A549 (cell line): ENCODE measurements at regions not wholly inside any gene's neighbourhood (a gene's known extent, or its start where the extent isn't known, plus 50 kb on each side); places are given as distances from the start of the nearest gene placed in this dataset.

Source experiments
- ATAC-seq, 2 experiments: fragments of 200-7000 bp in 1 of 2; fragments of >200 bp in 1 of 2; cut with Nextera tagmentation in 1 of 2; cut with Tn5 transposase in 1 of 2; 3 replicates each; pipeline versions ENCODE4 v1.8.0 to v1.9.1; 2018 to 2020; ENCODE audit warnings: mild to moderate bottlenecking in 1 of 2, moderate library complexity in 1 of 2
- CTCF ChIA-PET: fragments of 300-600 bp; sonication (Branson Sonifier 250); formaldehyde crosslinking; extraction: SDS; loops from one replicate; lab custom pipeline; 2021; ENCODE audit warnings: antibody characterized with exemption, inconsistent platforms; lab: Yijun Ruan, JAX
- POLR2A ChIA-PET: fragments of 350-600 bp; formaldehyde crosslinking; extraction: SDS; loops from one replicate; lab custom pipeline; 2021; ENCODE audit warnings: antibody characterized with exemption, inconsistent platforms; lab: Yijun Ruan, JAX
- DNase-seq, 2 experiments: peaks; one replicate each; pipeline versions ENCODE4 v3.0.0 to v3.0.0-alpha.2; 2011 to 2016; ENCODE audit warnings: low read depth in 1 of 2, low spot score in 1 of 2
- FAIRE-seq: peaks from 2 replicates; lab custom pipeline; 2011; peaks lifted over from hg19 to GRCh38; lab: Jason Lieb, UNC
- H3K27ac ChIP-seq, 2 experiments: fragments of >200 bp; sonication (Bioruptor Twin); formaldehyde crosslinking; 3 replicates each; pipeline ENCODE4 v1.5.1; 2016 to 2017
- H3K4me1 ChIP-seq: fragments of >200 bp; sonication (Bioruptor Twin); formaldehyde crosslinking; 3 replicates; pipeline ENCODE4 v1.6.1; 2016
- H3K4me2 ChIP-seq: fragments of >200 bp; sonication (Bioruptor Twin); formaldehyde crosslinking; 3 replicates; pipeline ENCODE4 v1.6.1; 2016
- H3K4me3 ChIP-seq: fragments of >200 bp; sonication (Bioruptor Twin); formaldehyde crosslinking; 3 replicates; pipeline ENCODE4 v1.5.1; 2016
- H3K9me3 ChIP-seq: fragments of >200 bp; sonication (Bioruptor Twin); formaldehyde crosslinking; 3 replicates; pipeline ENCODE4 v1.6.1; 2016
- BCL3 ChIP-seq: fragments of >200 bp; sonication (Bioruptor Twin); formaldehyde crosslinking; IDR thresholded peaks from 3 replicates; pipeline ENCODE4 v1.6.1; 2016
- EHF ChIP-seq: fragments of 250-450 bp; sonication (Bioruptor Pico); IDR thresholded peaks from 2 replicates; pipeline ENCODE4 v1.5.0; 2020; ENCODE audit warnings: mild to moderate bottlenecking
- EHMT2 ChIP-seq: fragments of 200-600 bp; sonication (generic); IDR thresholded peaks from 2 replicates; pipeline ENCODE4 v1.6.1; 2016; ENCODE audit warnings: antibody characterized with exemption, low read depth, mild to moderate bottlenecking, moderate library complexity
- EP300 ChIP-seq, 2 experiments: fragments of >200 bp; sonication (Bioruptor Twin); formaldehyde crosslinking; IDR thresholded peaks; 2 replicates in 1 of 2; 3 replicates in 1 of 2; pipeline ENCODE4 v1.6.1; 2016 to 2017
- ESRRA ChIP-seq: fragments of 150-350 bp; IDR thresholded peaks from 2 replicates; pipeline ENCODE4 v1.6.1; 2014; ENCODE audit warnings: mild to moderate bottlenecking, low read length, borderline replicate concordance
- FOSB ChIP-seq: fragments of 250-450 bp; sonication (Bioruptor Pico); IDR thresholded peaks from 2 replicates; pipeline ENCODE4 v1.5.0; 2020; ENCODE audit warnings: mild to moderate bottlenecking, moderate library complexity
- FOXS1 ChIP-seq: fragments of 250-450 bp; sonication (Bioruptor Pico); IDR thresholded peaks from 2 replicates; pipeline ENCODE4 v1.5.0; 2020; ENCODE audit warnings: mild to moderate bottlenecking, moderate library complexity
- GATA3 ChIP-seq: IDR thresholded peaks from 2 replicates; pipeline ENCODE4 v1.6.1; 2012; ENCODE audit warnings: borderline replicate concordance
- HEYL ChIP-seq: fragments of 250-450 bp; sonication (Bioruptor Pico); IDR thresholded peaks from 2 replicates; pipeline ENCODE4 v1.8.0; 2021; ENCODE audit warnings: mild to moderate bottlenecking, moderate library complexity
- HOXA7 ChIP-seq: fragments of 250-450 bp; sonication (Bioruptor Pico); IDR thresholded peaks from 2 replicates; pipeline ENCODE4 v1.5.0; 2020; ENCODE audit warnings: mild to moderate bottlenecking, moderate library complexity
- JUN ChIP-seq, 2 experiments: fragments of >200 bp; sonication (Bioruptor Twin); formaldehyde crosslinking; IDR thresholded peaks; 2 replicates in 1 of 2; 3 replicates in 1 of 2; pipeline ENCODE4 v1.6.1; 2016 to 2017
- JUNB ChIP-seq: fragments of >200 bp; sonication (Bioruptor Twin); formaldehyde crosslinking; IDR thresholded peaks from 2 replicates; pipeline ENCODE4 v1.6.1; 2016
- KDM1A ChIP-seq: fragments of 200-600 bp; sonication (generic); IDR thresholded peaks from 2 replicates; pipeline ENCODE4 v1.6.1; 2016; ENCODE audit warnings: low read depth, mild to moderate bottlenecking
- MAFK ChIP-seq: fragments of 450-650 bp; IDR thresholded peaks from 2 replicates; pipeline ENCODE4 v1.6.1; 2014; ENCODE audit not compliant: partially characterized antibody
- MYC ChIP-seq: IDR thresholded peaks from 2 replicates; pipeline ENCODE4 v1.6.1; 2012; ENCODE audit warnings: mild to moderate bottlenecking, inconsistent platforms, low read length, improper control_type of control experiment, borderline replicate concordance
- NFE2L2 ChIP-seq: fragments of 150-350 bp; conservative IDR thresholded peaks from 2 replicates; pipeline ENCODE4 v1.6.1; 2014; ENCODE audit warnings: low read length
- PHF8 ChIP-seq: fragments of 200-600 bp; sonication (generic); IDR thresholded peaks from 2 replicates; pipeline ENCODE4 v1.6.1; 2016; ENCODE audit warnings: low read depth, mild to moderate bottlenecking, antibody characterized with exemption, moderate library complexity, borderline replicate concordance
- POLR2A ChIP-seq: IDR thresholded peaks from 2 replicates; pipeline ENCODE4 v1.6.1; 2012; ENCODE audit warnings: mild to moderate bottlenecking, low read length
- RAD21 ChIP-seq, 2 experiments: fragments of >200 bp in 1 of 2; sonication (Bioruptor Twin) in 1 of 2; formaldehyde crosslinking in 1 of 2; IDR thresholded peaks in 1 of 2; conservative IDR thresholded peaks in 1 of 2; 2 replicates in 1 of 2; 3 replicates in 1 of 2; pipeline ENCODE4 v1.6.1; 2012 to 2018; ENCODE audit warnings: inconsistent platforms in 1 of 2
- SMC3 ChIP-seq: fragments of >200 bp; sonication (Bioruptor Twin); formaldehyde crosslinking; IDR thresholded peaks from 3 replicates; pipeline ENCODE4 v1.6.1; 2018; ENCODE audit warnings: inconsistent platforms
- SREBF2 ChIP-seq: fragments of 450-650 bp; IDR thresholded peaks from 2 replicates; pipeline ENCODE4 v1.6.1; 2014; ENCODE audit warnings: mild to moderate bottlenecking, moderate library complexity
- TP53 ChIP-seq: fragments of 250-450 bp; sonication (Bioruptor Pico); IDR thresholded peaks from 2 replicates; pipeline ENCODE4 v1.5.0; 2021; ENCODE audit warnings: mild to moderate bottlenecking, moderate library complexity
- ZNF302 ChIP-seq: fragments of 250-450 bp; sonication (Bioruptor Pico); IDR thresholded peaks from 2 replicates; pipeline ENCODE4 v1.9.0; 2021; ENCODE audit warnings: inconsistent platforms, mild to moderate bottlenecking, moderate library complexity
- WGBS: methylation state at CpG from one replicate; pipeline ENCODE4 v1.1.6; 2017; ENCODE audit errors: missing lambda C conversion rate; 5-methylcytosine and 5-hydroxymethylcytosine counted together
- TF ChIP-seq, protein P1 (sequence below): IDR thresholded peaks from 2 replicates; pipeline ENCODE4 v1.6.1; 2012
- TF ChIP-seq, protein P2 (sequence below): IDR thresholded peaks from 2 replicates; pipeline ENCODE4 v1.6.1; 2012
- TF ChIP-seq, protein P3 (sequence below): fragments of >200 bp; sonication (Bioruptor Twin); formaldehyde crosslinking; IDR thresholded peaks from 2 replicates; pipeline ENCODE4 v1.6.1; 2016
- TF ChIP-seq, protein P4 (sequence below): IDR thresholded peaks from 2 replicates; pipeline ENCODE4 v1.6.1; 2012; ENCODE audit warnings: low read depth, borderline replicate concordance

- TF ChIP-seq PHF8 (no peak), FOSB (no peak), EHMT2 (no peak), HEYL (CRISPR knock-in tag) (no peak), JUNB (no peak), HOXA7 (CRISPR knock-in tag) (no peak), NFE2L2 (no peak), TP53 (CRISPR knock-in tag) (no peak), KDM1A (no peak)
- TF ChIP-seq, protein P1, sequence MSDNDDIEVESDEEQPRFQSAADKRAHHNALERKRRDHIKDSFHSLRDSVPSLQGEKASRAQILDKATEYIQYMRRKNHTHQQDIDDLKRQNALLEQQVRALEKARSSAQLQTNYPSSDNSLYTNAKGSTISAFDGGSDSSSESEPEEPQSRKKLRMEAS = no peak
- TF ChIP-seq, all 56 proteins: peak for 0
- Histone ChIP-seq H3K4me1 (no peaks in the 10 kb centered on the region), H3K4me3 (no peak overlapping the region), H3K9me3 (no peaks in the 10 kb centered on the region), H3K4me2 (no peak overlapping the region), H3K27ac (no peak overlapping the region)
- 15% methylated on average over 5 of the region's 5 CpGs for WGBS
- POLR2A ChIA-PET = no interaction called here
- FAIRE-seq (no peak), DNase-seq (no peak), ATAC-seq (no peak)
- CTCF ChIA-PET = interaction anchor here (0.6 to 1.0 kb wide), 2 partner anchors 9 to 535 kb away, joined by 3 read pairs; no protein-coding TSS in a partner anchor
Observed at GRCh38 chr7:42475082-42475481, 238.1 kb upstream of the GLI3 start.

DNA sequence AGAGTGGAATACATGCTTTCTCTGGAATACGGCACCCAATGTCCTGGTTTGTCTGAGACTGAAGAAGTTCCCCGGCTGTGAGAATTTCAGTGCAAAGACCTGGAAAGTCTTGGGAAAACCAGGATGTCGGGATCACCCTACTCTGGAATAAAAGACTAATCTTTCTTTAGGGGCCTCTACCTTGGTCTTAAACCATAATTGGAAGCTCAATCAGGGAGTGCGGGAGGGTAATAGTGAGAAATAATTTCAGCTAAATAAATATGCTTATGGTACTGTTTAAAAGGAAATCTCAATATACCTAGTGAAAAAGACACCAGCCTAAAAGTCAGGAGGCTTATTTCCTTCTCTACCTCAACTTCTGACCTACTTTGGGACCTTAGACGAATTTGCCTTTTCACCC, 236.1 kb upstream of the GLI3 start:
- CTCF ChIA-PET = interaction anchor here (0.8 kb wide), 1 partner anchor 14 kb away, joined by 3 read pairs; no protein-coding TSS in a partner anchor
- 17% methylated on average over 5 of the region's 5 CpGs for whole genome bisulfite sequencing
- Histone ChIP-seq H3K9me3 (no peaks in the 10 kb centered on the region), H3K4me1 (no peaks in the 10 kb centered on the region), H3K27ac (no peak overlapping the region), H3K4me3 (no peak overlapping the region), H3K4me2 (no peak overlapping the region)
- ATAC-seq (no peak), DNase-seq (no peak), FAIRE-seq (no peak)
- POLR2A ChIA-PET = no interaction called here
- TF ChIP-seq SMC3 (no peak), ESRRA (no peak), EHMT2 (no peak), ZNF302 (CRISPR knock-in tag) (no peak)

GRCh38 chr7:42471573-42472174, 234.7 kb upstream of the GLI3 start:
- no peak for ATAC-seq
- no peak for DNase-seq
- CTCF ChIA-PET = no interaction called here

More at GRCh38 chr7:42471573-42472174, 234.7 kb upstream of the GLI3 start:
- H3K4me1 ChIP-seq = no peaks in the 10 kb centered on the region
- TF ChIP-seq RAD21 (conservative IDR thresholded peaks at IDR 0.05 in 1 of 2, IDR thresholded peaks at IDR 0.05 in 1 of 2) (no peak), HEYL (CRISPR knock-in tag) (no peak), MAFK (no peak), JUN (IDR thresholded peaks at IDR 0.05) (no peak), FOXS1 (CRISPR knock-in tag) (no peak), POLR2A (no peak), SREBF2 (no peak), PHF8 (no peak), BCL3 (no peak), ESRRA (no peak), MYC (no peak), GATA3 (no peak), EHF (CRISPR knock-in tag) (no peak), EP300 (IDR thresholded peaks at IDR 0.05) (no peak), TP53 (CRISPR knock-in tag) (no peak)
- TF ChIP-seq, protein P2, sequence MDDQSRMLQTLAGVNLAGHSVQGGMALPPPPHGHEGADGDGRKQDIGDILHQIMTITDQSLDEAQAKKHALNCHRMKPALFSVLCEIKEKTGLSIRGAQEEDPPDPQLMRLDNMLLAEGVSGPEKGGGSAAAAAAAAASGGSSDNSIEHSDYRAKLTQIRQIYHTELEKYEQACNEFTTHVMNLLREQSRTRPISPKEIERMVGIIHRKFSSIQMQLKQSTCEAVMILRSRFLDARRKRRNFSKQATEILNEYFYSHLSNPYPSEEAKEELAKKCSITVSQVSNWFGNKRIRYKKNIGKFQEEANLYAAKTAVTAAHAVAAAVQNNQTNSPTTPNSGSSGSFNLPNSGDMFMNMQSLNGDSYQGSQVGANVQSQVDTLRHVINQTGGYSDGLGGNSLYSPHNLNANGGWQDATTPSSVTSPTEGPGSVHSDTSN = no peak
- TF ChIP-seq, protein P3, sequence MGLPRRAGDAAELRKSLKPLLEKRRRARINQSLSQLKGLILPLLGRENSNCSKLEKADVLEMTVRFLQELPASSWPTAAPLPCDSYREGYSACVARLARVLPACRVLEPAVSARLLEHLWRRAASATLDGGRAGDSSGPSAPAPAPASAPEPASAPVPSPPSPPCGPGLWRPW = no peak
- TF ChIP-seq, protein P4, sequence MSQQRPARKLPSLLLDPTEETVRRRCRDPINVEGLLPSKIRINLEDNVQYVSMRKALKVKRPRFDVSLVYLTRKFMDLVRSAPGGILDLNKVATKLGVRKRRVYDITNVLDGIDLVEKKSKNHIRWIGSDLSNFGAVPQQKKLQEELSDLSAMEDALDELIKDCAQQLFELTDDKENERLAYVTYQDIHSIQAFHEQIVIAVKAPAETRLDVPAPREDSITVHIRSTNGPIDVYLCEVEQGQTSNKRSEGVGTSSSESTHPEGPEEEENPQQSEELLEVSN = no peak
- no peak for FAIRE-seq
- H3K27ac ChIP-seq = no peak overlapping the region
- no peaks in the 10 kb centered on the region for H3K9me3 ChIP-seq
- H3K4me3 ChIP-seq = no peak overlapping the region
- POLR2A ChIA-PET = no interaction called here
- H3K4me2 ChIP-seq = no peak overlapping the region
- 6% methylated on average over 3 of the region's 3 CpGs for WGBS
